ENCODE measurements at regions not wholly inside any gene's neighbourhood (a gene's known extent, or its start where the extent isn't known, plus 50 kb on each side); places are given as distances from the start of the nearest gene placed in this dataset.

DNA sequence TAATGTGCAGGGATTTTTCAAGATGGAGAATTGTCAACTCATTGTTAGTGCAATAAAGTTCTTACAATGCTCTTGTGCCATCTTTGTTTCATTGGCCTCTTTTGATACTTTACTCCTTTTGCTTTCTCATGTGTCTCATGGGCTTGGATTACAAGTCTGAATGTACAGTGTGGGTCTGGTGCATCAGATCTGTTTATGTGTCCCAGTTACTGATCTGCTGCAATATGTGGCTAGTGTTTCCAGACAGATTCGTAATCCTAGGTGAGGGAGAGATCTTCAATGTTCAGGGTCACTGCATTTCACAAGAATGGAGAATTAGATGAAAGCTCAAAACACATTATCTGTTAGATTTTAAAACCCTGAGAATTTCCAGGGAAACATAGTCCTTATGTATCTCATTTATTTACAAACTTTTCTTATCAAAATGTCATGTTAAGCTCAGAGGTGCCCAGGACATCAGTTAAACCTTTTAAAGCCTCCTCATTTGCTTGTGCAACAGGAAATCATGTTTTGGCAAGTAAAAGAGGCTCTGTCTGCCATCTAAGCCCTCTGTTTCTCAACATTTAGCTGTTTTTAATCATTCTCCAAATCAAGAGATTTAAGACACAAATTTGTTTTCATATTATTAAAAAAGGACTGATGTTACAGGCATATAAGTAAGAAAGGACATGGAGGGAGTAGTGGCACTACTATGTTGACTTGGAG, 108.1 kb downstream of the NUP35 start:
- H3K4me3 ChIP-seq (ENCODE audit: low read depth, low read length) = no peak overlapping the region
- no peak for TF ChIP-seq CTCF (IDR thresholded peaks at IDR 0.05; ENCODE audit: control insufficient read depth, extremely low read depth, insufficient read depth)
- no peak for DNase-seq (ENCODE audit: low read depth)

- no peak for DNase-seq (ENCODE audit: low read depth)
- H3K4me3 ChIP-seq (ENCODE audit: low read depth, low read length) = no peak overlapping the region
- no peak for TF ChIP-seq CTCF (IDR thresholded peaks at IDR 0.05; ENCODE audit: control insufficient read depth, extremely low read depth, insufficient read depth)
Observed at GRCh38 chr2:183242937-183243336, 118.7 kb downstream of the NUP35 start.

- no peak overlapping the region for H3K4me3 ChIP-seq (ENCODE audit: low read depth, low read length)
- no peak for TF ChIP-seq CTCF (IDR thresholded peaks at IDR 0.05; ENCODE audit: control insufficient read depth, extremely low read depth, insufficient read depth)
- DNase-seq (ENCODE audit: low read depth) = no peak
Observed at GRCh38 chr2:183243758-183244157, 119.5 kb downstream of the NUP35 start.

GRCh38 chr2:183244300-183244844, 120.1 kb downstream of the NUP35 start:
- TF ChIP-seq CTCF (IDR thresholded peaks at IDR 0.05; ENCODE audit: control insufficient read depth, extremely low read depth, insufficient read depth) = peak; percentile 24; the same call in 1 of the 2 replicates
- no peak overlapping the region for H3K4me3 ChIP-seq (ENCODE audit: low read depth, low read length)
- DNase-seq (ENCODE audit: low read depth) = peak; percentile 88

DNA sequence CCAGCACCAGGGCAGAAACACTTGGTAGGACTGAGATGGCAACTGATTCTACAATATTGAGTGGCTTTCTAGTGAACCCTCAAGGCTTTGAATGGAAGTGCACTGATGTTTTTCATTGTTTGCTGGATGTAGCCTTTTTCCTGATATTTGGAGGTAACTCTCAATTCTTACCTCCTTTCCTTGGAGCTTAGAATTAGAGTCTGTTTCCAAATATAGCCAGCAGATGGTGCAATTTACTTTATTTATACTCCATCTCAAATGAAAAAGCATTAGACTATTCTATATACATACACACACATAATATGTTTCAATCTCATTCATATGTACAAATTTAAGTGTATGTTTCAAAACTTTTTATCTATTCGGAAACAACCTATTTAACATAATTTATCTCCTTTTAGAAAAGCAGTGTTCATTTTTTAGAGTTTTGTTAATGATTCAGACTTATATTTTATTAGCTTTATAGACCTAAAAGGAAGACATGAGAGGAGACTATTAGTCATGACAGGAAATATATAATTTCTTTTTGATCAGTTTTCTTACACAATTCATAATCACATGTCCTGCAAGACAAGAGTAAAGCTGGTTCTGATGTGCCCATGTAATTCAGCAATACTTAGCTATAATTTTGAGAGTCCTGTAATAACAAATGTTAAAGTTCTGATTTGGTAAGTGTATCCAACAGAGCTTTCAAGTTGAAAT, 124.8 kb downstream of the NUP35 start:
- peak; percentile 55 for TF ChIP-seq CTCF (IDR thresholded peaks at IDR 0.05; ENCODE audit: control insufficient read depth, extremely low read depth, insufficient read depth)
- peak; percentile 17 for DNase-seq (ENCODE audit: low read depth)

DNA sequence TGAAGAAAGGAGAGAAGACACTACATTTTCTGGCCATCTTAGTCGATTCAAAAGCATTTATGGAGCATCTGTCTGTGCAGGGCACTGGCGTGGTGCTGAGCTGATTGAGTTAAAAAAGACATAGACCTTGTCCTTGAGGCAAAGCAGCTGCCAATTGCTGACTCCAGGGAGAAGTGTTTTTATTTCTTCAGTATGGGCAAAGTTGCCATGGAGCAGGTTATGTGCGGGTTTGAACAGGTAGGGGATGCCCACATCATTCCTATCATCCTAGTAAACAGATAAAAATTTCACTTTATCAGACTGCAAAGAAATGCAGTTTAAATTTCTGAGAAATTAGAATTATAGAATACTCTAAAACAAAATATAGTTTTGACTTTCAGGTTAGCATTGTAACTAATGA, 125.8 kb downstream of the NUP35 start:
- no peak for DNase-seq (ENCODE audit: low read depth)
- no peak overlapping the region for H3K4me3 ChIP-seq (ENCODE audit: low read depth, low read length)
- TF ChIP-seq CTCF (IDR thresholded peaks at IDR 0.05; ENCODE audit: control insufficient read depth, extremely low read depth, insufficient read depth) = no peak

More for the DNA sequence above, 124.8 kb downstream of the NUP35 start:
- H3K4me3 ChIP-seq (ENCODE audit: low read depth, low read length) = no peak overlapping the region

Measured in LNCaP clone FGC (cell line).